ENCODE measurements at regions not wholly inside any gene's neighbourhood (a gene's known extent, or its start where the extent isn't known, plus 50 kb on each side); places are given as distances from the start of the nearest gene placed in this dataset.
A peak's percentile ranks its signal among the peaks of the same experiment; 100 is the strongest.

DNA sequence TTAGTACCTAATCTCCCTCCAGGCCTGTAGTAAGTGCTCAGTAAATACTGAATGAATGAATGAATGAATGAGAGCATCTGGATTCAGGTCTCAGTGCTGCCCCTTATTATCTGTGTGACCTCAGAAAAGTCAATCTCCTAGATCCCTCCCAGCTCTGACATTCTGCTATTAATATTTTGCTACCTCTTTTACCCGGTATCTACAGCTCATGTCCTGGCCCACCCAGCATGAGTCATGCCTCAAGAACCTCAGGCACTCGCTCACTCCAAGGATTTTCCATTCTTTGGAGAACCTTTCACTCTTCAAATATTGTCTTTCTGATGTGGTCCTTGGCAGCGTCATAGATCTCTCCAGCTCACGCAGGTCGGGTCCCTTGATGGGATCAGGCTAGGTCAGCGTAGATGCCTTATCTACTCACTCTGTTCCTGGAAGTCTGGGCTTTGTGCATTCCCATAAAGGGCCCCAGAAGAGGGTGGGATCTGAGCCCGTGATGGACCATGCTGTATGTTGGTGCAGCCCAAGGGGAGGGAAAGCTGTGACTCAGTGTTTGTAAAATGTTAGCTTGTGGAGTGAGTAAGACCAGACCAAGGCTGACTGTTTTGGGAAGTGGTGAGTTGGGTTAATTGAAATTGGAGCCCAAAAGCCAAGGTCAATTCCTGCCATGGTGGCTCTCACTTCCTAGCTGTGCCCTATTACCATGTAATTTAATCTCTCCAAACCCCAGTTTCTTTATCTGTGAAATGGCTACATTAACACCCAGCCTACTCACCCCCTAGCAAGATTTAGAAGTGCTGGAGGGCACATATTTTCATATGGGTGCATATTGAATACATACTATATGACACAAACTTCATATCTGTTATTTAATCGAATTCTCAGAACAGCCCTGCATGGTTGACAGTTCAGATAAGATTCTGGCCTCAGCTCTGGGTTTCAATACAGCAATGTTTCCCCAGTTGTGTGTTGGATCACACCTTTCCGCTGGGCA lies 214.1 kb upstream of the USP24 start (continued):
- TF ChIP-seq, protein P1, sequence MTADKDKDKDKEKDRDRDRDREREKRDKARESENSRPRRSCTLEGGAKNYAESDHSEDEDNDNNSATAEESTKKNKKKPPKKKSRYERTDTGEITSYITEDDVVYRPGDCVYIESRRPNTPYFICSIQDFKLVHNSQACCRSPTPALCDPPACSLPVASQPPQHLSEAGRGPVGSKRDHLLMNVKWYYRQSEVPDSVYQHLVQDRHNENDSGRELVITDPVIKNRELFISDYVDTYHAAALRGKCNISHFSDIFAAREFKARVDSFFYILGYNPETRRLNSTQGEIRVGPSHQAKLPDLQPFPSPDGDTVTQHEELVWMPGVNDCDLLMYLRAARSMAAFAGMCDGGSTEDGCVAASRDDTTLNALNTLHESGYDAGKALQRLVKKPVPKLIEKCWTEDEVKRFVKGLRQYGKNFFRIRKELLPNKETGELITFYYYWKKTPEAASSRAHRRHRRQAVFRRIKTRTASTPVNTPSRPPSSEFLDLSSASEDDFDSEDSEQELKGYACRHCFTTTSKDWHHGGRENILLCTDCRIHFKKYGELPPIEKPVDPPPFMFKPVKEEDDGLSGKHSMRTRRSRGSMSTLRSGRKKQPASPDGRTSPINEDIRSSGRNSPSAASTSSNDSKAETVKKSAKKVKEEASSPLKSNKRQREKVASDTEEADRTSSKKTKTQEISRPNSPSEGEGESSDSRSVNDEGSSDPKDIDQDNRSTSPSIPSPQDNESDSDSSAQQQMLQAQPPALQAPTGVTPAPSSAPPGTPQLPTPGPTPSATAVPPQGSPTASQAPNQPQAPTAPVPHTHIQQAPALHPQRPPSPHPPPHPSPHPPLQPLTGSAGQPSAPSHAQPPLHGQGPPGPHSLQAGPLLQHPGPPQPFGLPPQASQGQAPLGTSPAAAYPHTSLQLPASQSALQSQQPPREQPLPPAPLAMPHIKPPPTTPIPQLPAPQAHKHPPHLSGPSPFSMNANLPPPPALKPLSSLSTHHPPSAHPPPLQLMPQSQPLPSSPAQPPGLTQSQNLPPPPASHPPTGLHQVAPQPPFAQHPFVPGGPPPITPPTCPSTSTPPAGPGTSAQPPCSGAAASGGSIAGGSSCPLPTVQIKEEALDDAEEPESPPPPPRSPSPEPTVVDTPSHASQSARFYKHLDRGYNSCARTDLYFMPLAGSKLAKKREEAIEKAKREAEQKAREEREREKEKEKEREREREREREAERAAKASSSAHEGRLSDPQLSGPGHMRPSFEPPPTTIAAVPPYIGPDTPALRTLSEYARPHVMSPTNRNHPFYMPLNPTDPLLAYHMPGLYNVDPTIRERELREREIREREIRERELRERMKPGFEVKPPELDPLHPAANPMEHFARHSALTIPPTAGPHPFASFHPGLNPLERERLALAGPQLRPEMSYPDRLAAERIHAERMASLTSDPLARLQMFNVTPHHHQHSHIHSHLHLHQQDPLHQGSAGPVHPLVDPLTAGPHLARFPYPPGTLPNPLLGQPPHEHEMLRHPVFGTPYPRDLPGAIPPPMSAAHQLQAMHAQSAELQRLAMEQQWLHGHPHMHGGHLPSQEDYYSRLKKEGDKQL (CRISPR knock-in tag; IDR thresholded peaks at IDR 0.05; ENCODE audit: low read depth), result peak; percentile 94
- no peak for TF ChIP-seq SOX6 (IDR thresholded peaks at IDR 0.05)
- peak; percentile 96 for TF ChIP-seq SOX6 (CRISPR knock-in tag; IDR thresholded peaks at IDR 0.05)
- TF ChIP-seq POGZ (CRISPR knock-in tag; IDR thresholded peaks at IDR 0.05), result peak; percentile 74; the same call in 1 of the 2 replicates
- peak; percentile 47; the same call in 1 of the 2 replicates for TF ChIP-seq ZMYM4 (CRISPR knock-in tag; IDR thresholded peaks at IDR 0.05)
- no peak for TF ChIP-seq ZIK1 (CRISPR knock-in tag; IDR thresholded peaks at IDR 0.05; ENCODE audit: borderline replicate concordance, low read depth)
- peak; percentile 31; the same call in 1 of the 2 replicates for TF ChIP-seq STAG1 (CRISPR knock-in tag; IDR thresholded peaks at IDR 0.05)
- TF ChIP-seq RFX3 (CRISPR knock-in tag; IDR thresholded peaks at IDR 0.05), result no peak
- no peak for TF ChIP-seq ZNF703 (CRISPR knock-in tag; IDR thresholded peaks at IDR 0.05; ENCODE audit: borderline replicate concordance)
- peak; percentile 71; the same call in 1 of the 2 replicates for TF ChIP-seq MIXL1 (CRISPR knock-in tag; IDR thresholded peaks at IDR 0.05)
- no peak; the same call in 1 of the 2 replicates for TF ChIP-seq ZNF556 (CRISPR knock-in tag; IDR thresholded peaks at IDR 0.05; ENCODE audit: borderline replicate concordance)
- TF ChIP-seq SAFB2 (CRISPR knock-in tag; IDR thresholded peaks at IDR 0.05; ENCODE audit: borderline replicate concordance, low read depth), result no peak
- peak; percentile 80 for TF ChIP-seq ZBTB33 (CRISPR knock-in tag; IDR thresholded peaks at IDR 0.05)
- TF ChIP-seq FOXO1 (CRISPR knock-in tag; IDR thresholded peaks at IDR 0.05), result peak; percentile 91
- TF ChIP-seq ELF1 (CRISPR knock-in tag; IDR thresholded peaks at IDR 0.05), result peak; percentile 66
- TF ChIP-seq NPAS2 (CRISPR knock-in tag; IDR thresholded peaks at IDR 0.05; ENCODE audit: borderline replicate concordance), result no peak
- no peak; the same call in 1 of the 2 replicates for TF ChIP-seq ETV6 (CRISPR knock-in tag; conservative IDR thresholded peaks at IDR 0.05)
- peak; percentile 47; the same call in 1 of the 2 replicates for TF ChIP-seq SMC3 (IDR thresholded peaks at IDR 0.05; ENCODE audit: low read length)
- no peak for TF ChIP-seq BRD4 (CRISPR knock-in tag; IDR thresholded peaks at IDR 0.05)
- peak; percentile 95 for TF ChIP-seq ZNF629 (CRISPR knock-in tag; conservative IDR thresholded peaks at IDR 0.05)
- no peak for TF ChIP-seq TRIM22 (IDR thresholded peaks at IDR 0.05)
